GM12892 (cell line): ENCODE measurements at regions not wholly inside any gene's neighbourhood (a gene's known extent, or its start where the extent isn't known, plus 50 kb on each side); places are given as distances from the start of the nearest gene placed in this dataset.

Source experiments
- POLR2A ChIP-seq: IDR thresholded peaks from 2 replicates; pipeline ENCODE4 v1.6.1; 2011; ENCODE audit warnings: low read depth, low read length, control low read depth
- POLR2AphosphoS5 ChIP-seq: IDR thresholded peaks from 2 replicates; pipeline ENCODE4 v1.6.1; 2011; ENCODE audit warnings: low read depth, low read length, control low read depth
- TAF1 ChIP-seq: IDR thresholded peaks from 2 replicates; pipeline ENCODE4 v1.6.1; 2011; ENCODE audit warnings: low read depth, mild to moderate bottlenecking, control low read depth, low read length, borderline replicate concordance

GRCh38 chr3:117483839-117484238 is 774.3 kb downstream of the TUSC7 start:
- TF ChIP-seq TAF1 (no peak), POLR2A (no peak), POLR2AphosphoS5 (no peak)
